ENCODE measurements at regions not wholly inside any gene's neighbourhood (a gene's known extent, or its start where the extent isn't known, plus 50 kb on each side); places are given as distances from the start of the nearest gene placed in this dataset.
A peak's percentile ranks its signal among the peaks of the same experiment; 100 is the strongest.
"Not testable (repeated sequence)": the region's sequence is repeated elsewhere in the genome, so short reads cannot be mapped to it uniquely, and the experiment has no call there.

DNA sequence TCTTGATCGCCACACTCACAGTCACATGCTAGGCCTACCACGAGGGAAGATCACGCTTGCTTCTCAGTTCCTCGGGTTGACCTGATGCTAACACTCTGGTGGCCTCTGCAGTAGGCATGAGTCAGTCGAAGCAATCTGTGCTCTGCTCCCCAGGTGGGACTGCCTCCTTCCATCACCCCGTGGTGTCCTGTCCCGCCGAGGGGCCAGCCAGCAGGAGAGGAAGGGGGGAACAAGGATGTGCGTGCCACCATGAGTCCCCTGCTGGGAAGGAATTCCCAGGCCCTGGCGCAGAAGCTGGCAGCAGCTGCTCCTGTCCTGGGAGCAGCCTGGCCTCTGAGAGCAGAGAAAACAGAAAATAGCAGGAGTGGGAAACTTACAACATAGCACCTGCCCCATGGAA is 695.0 kb upstream of the NRP1 start:
- Mint-ChIP-seq H3K4me3 (no peak overlapping the region), H3K4me1 (no peaks in the 10 kb centered on the region), H3K27ac (no peak overlapping the region), H3K27me3 (peaks cover 4% of the 10 kb centered on the region), H3K36me3 (ENCODE audit: low read depth) (no peaks in the 10 kb centered on the region)
- no peak for ATAC-seq
- DNase-seq = no peak
- H3K9me3 ChIP-seq (ENCODE audit: control insufficient read depth, low read length, poor library complexity, severe bottlenecking) = no peaks in the 10 kb centered on the region

DNA sequence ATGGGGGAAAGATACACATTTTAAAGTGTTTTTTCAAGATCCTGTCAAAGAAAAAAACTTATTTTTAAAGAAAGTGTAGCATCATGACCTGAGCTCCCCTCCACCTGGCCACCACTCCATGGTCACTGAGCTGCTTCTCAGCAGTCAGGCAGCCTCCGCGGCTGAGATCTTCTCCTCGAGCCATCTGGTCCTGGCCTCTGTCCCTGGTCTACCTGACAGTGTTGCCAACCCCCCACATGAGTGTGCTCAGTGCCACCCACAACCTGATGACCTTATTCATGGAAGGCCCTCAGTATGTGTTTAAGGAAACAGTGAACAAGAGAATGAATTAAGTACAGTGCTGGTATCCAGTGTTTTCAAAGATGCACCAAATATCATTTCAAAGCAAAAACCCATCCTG is 694.5 kb upstream of the NRP1 start:
- no peak for DNase-seq
- H3K9me3 ChIP-seq (ENCODE audit: control insufficient read depth, low read length, poor library complexity, severe bottlenecking) = no peaks in the 10 kb centered on the region
- ATAC-seq = no peak
- no peaks in the 10 kb centered on the region for H3K36me3 Mint-ChIP-seq (ENCODE audit: low read depth)
- peaks cover 4% of the 10 kb centered on the region for H3K27me3 Mint-ChIP-seq
- H3K4me1 Mint-ChIP-seq = no peaks in the 10 kb centered on the region
- no peak overlapping the region for H3K4me3 Mint-ChIP-seq
- H3K27ac Mint-ChIP-seq = no peak overlapping the region

DNA sequence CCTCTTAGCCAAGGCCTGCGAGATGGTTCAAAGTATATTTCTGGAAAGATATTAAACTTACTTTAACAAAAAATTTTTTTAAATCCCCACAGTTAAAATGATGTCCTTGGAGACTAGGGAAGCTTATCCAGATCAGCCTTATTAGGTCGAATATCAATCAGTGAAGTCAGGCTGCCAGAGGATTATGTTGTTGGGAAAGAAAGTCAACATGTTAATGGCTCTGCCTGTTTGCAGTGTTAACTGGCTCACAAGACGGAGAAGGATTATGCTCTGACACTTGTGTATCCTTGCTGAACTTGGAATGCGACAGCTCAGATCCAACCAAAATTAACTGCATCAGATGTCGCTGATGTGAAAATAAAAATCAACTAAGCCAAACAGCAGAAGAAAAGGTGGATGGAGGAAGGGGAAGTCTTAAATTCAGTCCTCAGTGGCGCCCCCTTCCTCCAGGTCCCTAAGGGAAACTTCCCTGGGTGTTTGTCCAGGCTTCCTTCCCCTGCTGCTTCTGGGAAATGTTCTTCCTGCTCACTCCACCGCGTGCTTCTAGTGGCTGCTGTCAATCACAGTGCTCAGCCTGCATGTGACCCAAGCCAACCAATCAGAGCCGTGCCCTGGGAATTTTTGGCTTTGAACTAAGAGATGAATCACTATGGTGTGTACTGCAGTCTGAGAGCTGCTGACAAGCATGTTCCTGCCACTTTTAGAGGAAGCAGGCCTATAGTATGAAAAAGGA is 690.4 kb upstream of the NRP1 start:
- Mint-ChIP-seq H3K36me3 (ENCODE audit: low read depth) (no peaks in the 10 kb centered on the region), H3K27ac (no peak overlapping the region), H3K4me3 (no peak overlapping the region), H3K27me3 (peaks cover 4% of the 10 kb centered on the region), H3K4me1 (no peaks in the 10 kb centered on the region)
- no peak for ATAC-seq
- no peak for DNase-seq
- H3K9me3 ChIP-seq (ENCODE audit: control insufficient read depth, low read length, poor library complexity, severe bottlenecking) = no peaks in the 10 kb centered on the region

DNA sequence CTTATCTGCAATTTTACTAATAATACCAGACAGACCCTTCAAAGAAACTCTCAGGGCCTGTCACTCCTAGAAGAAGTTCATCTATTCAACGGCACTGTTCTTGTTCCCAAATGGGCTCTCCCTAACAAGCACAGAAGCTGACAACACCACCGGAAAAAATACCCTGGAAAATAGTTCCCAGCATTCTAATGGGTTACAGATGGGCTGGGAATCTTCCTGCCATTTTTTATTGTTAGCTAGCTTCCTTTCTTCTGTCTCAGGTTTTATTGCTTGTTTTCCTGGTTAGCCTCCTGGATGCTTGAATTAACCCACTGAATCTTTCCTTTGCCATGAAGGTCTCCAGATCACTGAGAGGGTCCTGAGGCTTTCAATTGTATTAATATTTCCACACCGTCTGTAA is 689.8 kb upstream of the NRP1 start:
- H3K4me1 Mint-ChIP-seq = no peaks in the 10 kb centered on the region
- no peak overlapping the region for H3K27ac Mint-ChIP-seq
- no peaks in the 10 kb centered on the region for H3K36me3 Mint-ChIP-seq (ENCODE audit: low read depth)
- no peak for DNase-seq
- ATAC-seq = no peak
- no peaks in the 10 kb centered on the region for H3K9me3 ChIP-seq (ENCODE audit: control insufficient read depth, low read length, poor library complexity, severe bottlenecking)
- no peak overlapping the region for H3K4me3 Mint-ChIP-seq
- peaks cover 4% of the 10 kb centered on the region for H3K27me3 Mint-ChIP-seq

DNA sequence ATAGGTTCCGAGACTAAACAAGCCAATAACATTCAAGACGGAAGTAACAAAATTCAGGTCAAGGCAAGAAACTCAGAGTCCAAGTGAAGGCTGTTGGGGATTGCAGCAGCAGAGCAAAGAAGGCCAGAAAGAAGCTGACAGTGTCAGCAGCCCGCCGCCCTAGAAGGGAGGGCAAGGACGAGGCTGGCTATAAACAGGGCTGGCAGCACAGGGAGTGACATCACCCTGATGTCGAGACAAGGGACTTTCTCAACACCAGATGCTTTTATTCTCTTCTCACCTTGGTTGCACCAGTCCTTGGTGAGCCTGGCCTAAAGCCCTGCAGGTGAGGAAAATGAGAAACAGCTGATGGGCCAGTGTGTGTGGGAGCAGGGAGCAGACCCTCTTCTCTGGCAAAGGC is 687.7 kb upstream of the NRP1 start:
- DNase-seq (no peak), ATAC-seq (no peak)
- H3K9me3 ChIP-seq (ENCODE audit: control insufficient read depth, low read length, poor library complexity, severe bottlenecking) = no peaks in the 10 kb centered on the region
- Mint-ChIP-seq H3K4me3 (no peak overlapping the region), H3K4me1 (no peaks in the 10 kb centered on the region), H3K36me3 (ENCODE audit: low read depth) (no peaks in the 10 kb centered on the region), H3K27ac (no peak overlapping the region), H3K27me3 (no peaks in the 10 kb centered on the region)

DNA sequence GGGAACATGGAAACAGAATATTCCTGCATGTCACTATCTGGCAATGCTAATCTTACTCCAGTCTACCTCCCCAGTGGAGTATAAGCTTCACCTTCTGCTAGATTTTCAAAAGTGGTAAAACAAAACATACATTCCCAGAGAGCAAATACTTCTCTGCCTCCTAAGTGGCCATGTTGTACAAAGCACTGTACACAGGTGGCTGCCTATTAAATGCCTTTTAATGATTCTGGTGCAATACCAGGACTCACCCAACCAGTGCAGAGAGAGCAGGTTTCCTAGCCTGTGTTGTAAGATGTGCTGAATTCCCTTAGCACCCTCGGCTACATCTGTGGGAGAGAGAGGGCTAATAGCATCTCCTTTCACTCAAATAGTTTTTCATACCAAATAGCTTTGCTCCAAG is 684.3 kb upstream of the NRP1 start:
- no peaks in the 10 kb centered on the region for H3K9me3 ChIP-seq (ENCODE audit: control insufficient read depth, low read length, poor library complexity, severe bottlenecking)
- Mint-ChIP-seq H3K4me3 (no peak overlapping the region), H3K36me3 (ENCODE audit: low read depth) (no peaks in the 10 kb centered on the region), H3K27me3 (peaks cover 5% of the 10 kb centered on the region), H3K4me1 (no peaks in the 10 kb centered on the region), H3K27ac (no peak overlapping the region)
- DNase-seq (no peak), ATAC-seq (no peak)

DNA sequence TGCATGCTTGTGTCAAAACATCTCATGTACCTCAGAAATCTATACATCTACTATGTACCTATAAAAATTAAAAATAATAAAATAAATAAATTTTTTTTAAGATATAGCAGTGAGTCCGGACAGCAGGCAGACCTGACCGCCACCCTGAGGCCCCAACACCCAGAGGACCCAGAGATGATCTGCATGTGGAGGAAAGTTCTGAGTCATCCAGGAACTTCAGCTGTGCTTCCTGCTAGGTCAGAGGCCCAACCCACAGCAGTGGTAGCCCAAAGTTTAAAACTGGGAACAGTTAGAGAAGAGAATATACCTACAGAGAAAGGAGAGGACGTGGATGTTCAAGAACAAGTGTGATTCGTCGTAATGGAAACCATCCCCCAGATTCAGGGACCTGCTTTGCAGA is 683.7 kb upstream of the NRP1 start:
- Mint-ChIP-seq H3K4me3 (no peak overlapping the region), H3K4me1 (no peaks in the 10 kb centered on the region), H3K27ac (no peak overlapping the region), H3K27me3 (peaks cover 5% of the 10 kb centered on the region), H3K36me3 (ENCODE audit: low read depth) (no peaks in the 10 kb centered on the region)
- no peaks in the 10 kb centered on the region for H3K9me3 ChIP-seq (ENCODE audit: control insufficient read depth, low read length, poor library complexity, severe bottlenecking)
- ATAC-seq = no peak
- no peak for DNase-seq

DNA sequence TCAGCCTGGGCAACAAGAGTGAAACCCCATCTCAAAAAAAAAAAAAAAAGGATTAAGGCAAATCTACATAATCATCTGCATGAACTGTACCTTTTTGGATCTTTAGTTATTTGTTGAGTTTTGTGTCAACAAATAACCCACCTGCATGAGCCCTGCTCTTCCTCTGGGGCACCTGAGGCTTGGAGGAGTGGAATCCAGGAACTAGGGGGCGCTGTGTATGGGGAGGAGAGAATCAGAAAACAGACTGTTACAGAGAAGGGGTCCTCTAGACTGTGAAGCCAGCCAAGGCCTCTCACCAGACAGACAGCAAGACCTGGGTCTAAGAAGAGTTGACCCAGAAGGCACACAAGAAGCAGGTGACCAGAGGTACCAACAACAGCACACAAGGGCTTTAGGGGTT is 682.8 kb upstream of the NRP1 start:
- no peaks in the 10 kb centered on the region for H3K4me1 Mint-ChIP-seq
- peaks cover 5% of the 10 kb centered on the region for H3K27me3 Mint-ChIP-seq
- ATAC-seq (no peak), DNase-seq (no peak)
- H3K27ac Mint-ChIP-seq = peak overlapping the region; percentile 6
- no peaks in the 10 kb centered on the region for H3K9me3 ChIP-seq (ENCODE audit: control insufficient read depth, low read length, poor library complexity, severe bottlenecking)
- H3K4me3 Mint-ChIP-seq = no peak overlapping the region
- no peaks in the 10 kb centered on the region for H3K36me3 Mint-ChIP-seq (ENCODE audit: low read depth)

DNA sequence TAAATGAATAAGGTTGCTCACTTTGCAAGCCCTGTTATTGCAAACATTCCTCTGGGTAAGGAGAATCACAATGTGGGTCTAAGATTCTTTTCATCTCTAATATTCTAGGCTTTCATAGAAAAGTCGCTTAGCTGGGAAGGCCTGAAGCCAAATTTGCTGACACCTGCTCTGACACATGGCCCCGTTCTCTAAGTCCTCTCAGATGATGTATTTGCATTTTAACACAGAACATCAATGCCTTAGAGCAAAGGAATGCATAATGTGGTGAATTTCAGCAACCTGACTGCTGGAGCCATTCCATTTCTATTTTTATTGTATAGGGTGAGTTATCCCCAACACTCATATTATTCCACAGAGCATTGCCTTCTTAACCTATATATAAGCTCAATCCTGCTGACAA is 682.1 kb upstream of the NRP1 start:
- DNase-seq = no peak
- no peak overlapping the region for H3K27ac Mint-ChIP-seq
- H3K4me3 Mint-ChIP-seq = no peak overlapping the region
- H3K36me3 Mint-ChIP-seq (ENCODE audit: low read depth) = no peaks in the 10 kb centered on the region
- no peaks in the 10 kb centered on the region for H3K9me3 ChIP-seq (ENCODE audit: control insufficient read depth, low read length, poor library complexity, severe bottlenecking)
- peaks cover 5% of the 10 kb centered on the region for H3K27me3 Mint-ChIP-seq
- ATAC-seq = no peak
- H3K4me1 Mint-ChIP-seq = no peaks in the 10 kb centered on the region

DNA sequence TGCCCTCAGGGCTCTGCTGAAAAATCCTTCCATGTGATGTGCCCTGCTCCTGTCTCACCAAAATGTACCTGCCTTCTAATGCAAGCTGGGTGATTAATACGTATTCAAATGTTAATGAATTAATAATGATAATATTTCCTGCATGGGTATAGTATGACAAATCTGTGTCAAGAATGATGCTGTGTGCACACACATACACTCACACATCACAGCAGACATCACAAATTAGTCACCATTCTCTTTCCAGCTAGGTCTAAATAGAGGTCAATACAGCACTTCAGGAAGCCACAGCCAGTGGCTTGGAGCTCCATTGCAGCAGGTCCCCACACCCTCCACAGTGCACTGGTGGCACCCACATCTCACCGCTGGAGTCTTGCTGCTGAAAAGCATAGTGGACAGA is 681.2 kb upstream of the NRP1 start:
- ATAC-seq (no peak), DNase-seq (no peak)
- H3K9me3 ChIP-seq (ENCODE audit: control insufficient read depth, low read length, poor library complexity, severe bottlenecking) = no peaks in the 10 kb centered on the region
- H3K4me1 Mint-ChIP-seq = no peaks in the 10 kb centered on the region
- H3K4me3 Mint-ChIP-seq = no peak overlapping the region
- H3K27ac Mint-ChIP-seq = no peak overlapping the region
- peaks cover 5% of the 10 kb centered on the region for H3K27me3 Mint-ChIP-seq
- no peaks in the 10 kb centered on the region for H3K36me3 Mint-ChIP-seq (ENCODE audit: low read depth)

DNA sequence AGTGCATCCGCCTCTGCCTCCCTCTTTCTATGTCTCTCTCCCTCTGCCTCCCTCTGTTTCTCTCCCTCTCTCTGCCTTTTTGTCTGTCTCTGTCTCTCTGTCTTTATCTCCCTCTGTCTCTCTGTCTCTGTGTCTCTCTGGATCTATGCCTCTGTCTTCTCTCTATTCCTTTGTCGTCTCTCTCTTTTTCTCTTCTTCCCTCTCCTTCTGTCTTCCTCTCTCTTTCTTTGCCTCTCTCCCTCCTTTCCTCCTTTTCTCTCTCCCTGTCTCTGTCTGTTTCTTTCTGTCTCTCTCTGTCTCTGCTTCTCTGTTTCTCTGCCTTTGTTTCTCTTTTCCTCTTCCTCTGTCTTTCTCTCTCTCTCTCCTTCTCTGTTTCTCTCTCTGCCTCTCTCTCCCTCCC is 678.8 kb upstream of the NRP1 start:
- Mint-ChIP-seq H3K4me3 (no peak overlapping the region), H3K27ac (no peak overlapping the region), H3K36me3 (ENCODE audit: low read depth) (no peaks in the 10 kb centered on the region), H3K4me1 (no peaks in the 10 kb centered on the region), H3K27me3 (peaks cover 5% of the 10 kb centered on the region)
- no peak for ATAC-seq
- no peak for DNase-seq
- no peaks in the 10 kb centered on the region for H3K9me3 ChIP-seq (ENCODE audit: control insufficient read depth, low read length, poor library complexity, severe bottlenecking)

DNA sequence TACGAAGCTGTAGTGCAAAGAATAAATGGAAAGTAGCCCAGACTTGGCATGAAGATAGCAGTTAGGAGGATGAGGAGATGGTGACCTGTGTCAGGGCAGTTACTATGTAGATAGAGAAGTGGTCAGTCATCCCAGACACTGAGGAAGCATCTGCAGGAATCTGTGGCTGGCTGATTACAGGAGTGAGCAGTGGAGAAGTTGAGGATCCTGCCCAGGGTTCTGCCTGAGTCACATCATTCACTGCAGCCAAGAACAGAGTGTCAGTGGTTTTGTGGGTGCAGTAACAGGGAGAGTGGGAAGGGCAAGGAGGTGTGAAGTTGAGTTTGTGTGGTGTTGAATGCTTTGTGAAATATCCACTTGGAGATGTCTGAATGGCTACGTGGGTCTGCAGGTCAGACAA is 676.4 kb upstream of the NRP1 start:
- H3K27ac Mint-ChIP-seq = no peak overlapping the region
- no peaks in the 10 kb centered on the region for H3K4me1 Mint-ChIP-seq
- DNase-seq (no peak), ATAC-seq (no peak)
- peaks cover 3% of the 10 kb centered on the region for H3K27me3 Mint-ChIP-seq
- H3K36me3 Mint-ChIP-seq (ENCODE audit: low read depth) = no peaks in the 10 kb centered on the region
- no peak overlapping the region for H3K4me3 Mint-ChIP-seq
- H3K9me3 ChIP-seq (ENCODE audit: control insufficient read depth, low read length, poor library complexity, severe bottlenecking) = no peaks in the 10 kb centered on the region

DNA sequence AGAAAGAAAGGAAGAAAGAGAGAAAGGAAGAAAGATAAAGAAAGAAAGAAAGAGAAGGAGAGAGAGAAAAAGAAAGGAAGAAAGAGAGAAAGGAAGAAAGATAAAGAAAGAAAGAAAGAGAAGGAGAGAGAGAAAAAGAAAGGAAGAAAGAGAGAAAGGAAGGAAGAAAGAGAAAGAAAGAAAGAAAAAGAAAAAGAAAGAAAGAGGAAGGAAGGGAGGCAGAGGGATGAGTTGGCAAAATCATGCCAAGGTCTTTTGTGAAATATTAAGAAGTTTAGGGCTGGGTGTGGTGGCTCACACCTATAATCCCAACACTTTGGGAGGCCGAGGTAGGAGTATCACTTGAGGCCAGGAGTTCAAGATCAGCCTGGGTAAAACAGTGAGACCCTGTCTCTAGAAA is 675.8 kb upstream of the NRP1 start:
- H3K27me3 Mint-ChIP-seq; H3K36me3 Mint-ChIP-seq (ENCODE audit: low read depth); H3K9me3 ChIP-seq (ENCODE audit: control insufficient read depth, low read length, poor library complexity, severe bottlenecking); DNase-seq; H3K27ac Mint-ChIP-seq; H3K4me1 Mint-ChIP-seq; H3K4me3 Mint-ChIP-seq; ATAC-seq: not testable (repeated sequence)

DNA sequence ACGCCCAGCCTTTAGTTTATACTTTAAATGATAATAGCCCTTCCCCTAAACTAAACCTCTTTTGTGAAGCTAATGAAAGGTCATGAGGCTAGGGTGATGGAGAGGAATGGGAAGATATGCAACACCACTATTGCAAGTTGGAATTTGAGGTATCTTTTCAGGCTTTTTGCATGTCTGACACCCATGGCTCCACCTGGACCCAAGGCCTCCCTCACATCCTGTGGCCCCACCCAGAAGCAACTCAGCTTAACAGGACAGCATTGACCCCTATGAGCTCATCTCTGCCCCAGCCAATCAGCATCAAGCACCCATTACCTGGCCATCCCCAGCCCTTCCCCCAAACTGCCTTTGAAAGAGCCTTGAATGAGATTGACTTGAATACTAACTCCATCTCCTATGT is 674.2 kb upstream of the NRP1 start:
- ATAC-seq = no peak
- H3K9me3 ChIP-seq (ENCODE audit: control insufficient read depth, low read length, poor library complexity, severe bottlenecking) = no peaks in the 10 kb centered on the region
- Mint-ChIP-seq H3K4me1 (no peaks in the 10 kb centered on the region), H3K36me3 (ENCODE audit: low read depth) (no peaks in the 10 kb centered on the region), H3K27ac (no peak overlapping the region), H3K27me3 (no peaks in the 10 kb centered on the region), H3K4me3 (no peak overlapping the region)
- no peak for DNase-seq
